ENCODE measurements at regions not wholly inside any gene's neighbourhood (a gene's known extent, or its start where the extent isn't known, plus 50 kb on each side); places are given as distances from the start of the nearest gene placed in this dataset.

- TF ChIP-seq, protein P1, sequence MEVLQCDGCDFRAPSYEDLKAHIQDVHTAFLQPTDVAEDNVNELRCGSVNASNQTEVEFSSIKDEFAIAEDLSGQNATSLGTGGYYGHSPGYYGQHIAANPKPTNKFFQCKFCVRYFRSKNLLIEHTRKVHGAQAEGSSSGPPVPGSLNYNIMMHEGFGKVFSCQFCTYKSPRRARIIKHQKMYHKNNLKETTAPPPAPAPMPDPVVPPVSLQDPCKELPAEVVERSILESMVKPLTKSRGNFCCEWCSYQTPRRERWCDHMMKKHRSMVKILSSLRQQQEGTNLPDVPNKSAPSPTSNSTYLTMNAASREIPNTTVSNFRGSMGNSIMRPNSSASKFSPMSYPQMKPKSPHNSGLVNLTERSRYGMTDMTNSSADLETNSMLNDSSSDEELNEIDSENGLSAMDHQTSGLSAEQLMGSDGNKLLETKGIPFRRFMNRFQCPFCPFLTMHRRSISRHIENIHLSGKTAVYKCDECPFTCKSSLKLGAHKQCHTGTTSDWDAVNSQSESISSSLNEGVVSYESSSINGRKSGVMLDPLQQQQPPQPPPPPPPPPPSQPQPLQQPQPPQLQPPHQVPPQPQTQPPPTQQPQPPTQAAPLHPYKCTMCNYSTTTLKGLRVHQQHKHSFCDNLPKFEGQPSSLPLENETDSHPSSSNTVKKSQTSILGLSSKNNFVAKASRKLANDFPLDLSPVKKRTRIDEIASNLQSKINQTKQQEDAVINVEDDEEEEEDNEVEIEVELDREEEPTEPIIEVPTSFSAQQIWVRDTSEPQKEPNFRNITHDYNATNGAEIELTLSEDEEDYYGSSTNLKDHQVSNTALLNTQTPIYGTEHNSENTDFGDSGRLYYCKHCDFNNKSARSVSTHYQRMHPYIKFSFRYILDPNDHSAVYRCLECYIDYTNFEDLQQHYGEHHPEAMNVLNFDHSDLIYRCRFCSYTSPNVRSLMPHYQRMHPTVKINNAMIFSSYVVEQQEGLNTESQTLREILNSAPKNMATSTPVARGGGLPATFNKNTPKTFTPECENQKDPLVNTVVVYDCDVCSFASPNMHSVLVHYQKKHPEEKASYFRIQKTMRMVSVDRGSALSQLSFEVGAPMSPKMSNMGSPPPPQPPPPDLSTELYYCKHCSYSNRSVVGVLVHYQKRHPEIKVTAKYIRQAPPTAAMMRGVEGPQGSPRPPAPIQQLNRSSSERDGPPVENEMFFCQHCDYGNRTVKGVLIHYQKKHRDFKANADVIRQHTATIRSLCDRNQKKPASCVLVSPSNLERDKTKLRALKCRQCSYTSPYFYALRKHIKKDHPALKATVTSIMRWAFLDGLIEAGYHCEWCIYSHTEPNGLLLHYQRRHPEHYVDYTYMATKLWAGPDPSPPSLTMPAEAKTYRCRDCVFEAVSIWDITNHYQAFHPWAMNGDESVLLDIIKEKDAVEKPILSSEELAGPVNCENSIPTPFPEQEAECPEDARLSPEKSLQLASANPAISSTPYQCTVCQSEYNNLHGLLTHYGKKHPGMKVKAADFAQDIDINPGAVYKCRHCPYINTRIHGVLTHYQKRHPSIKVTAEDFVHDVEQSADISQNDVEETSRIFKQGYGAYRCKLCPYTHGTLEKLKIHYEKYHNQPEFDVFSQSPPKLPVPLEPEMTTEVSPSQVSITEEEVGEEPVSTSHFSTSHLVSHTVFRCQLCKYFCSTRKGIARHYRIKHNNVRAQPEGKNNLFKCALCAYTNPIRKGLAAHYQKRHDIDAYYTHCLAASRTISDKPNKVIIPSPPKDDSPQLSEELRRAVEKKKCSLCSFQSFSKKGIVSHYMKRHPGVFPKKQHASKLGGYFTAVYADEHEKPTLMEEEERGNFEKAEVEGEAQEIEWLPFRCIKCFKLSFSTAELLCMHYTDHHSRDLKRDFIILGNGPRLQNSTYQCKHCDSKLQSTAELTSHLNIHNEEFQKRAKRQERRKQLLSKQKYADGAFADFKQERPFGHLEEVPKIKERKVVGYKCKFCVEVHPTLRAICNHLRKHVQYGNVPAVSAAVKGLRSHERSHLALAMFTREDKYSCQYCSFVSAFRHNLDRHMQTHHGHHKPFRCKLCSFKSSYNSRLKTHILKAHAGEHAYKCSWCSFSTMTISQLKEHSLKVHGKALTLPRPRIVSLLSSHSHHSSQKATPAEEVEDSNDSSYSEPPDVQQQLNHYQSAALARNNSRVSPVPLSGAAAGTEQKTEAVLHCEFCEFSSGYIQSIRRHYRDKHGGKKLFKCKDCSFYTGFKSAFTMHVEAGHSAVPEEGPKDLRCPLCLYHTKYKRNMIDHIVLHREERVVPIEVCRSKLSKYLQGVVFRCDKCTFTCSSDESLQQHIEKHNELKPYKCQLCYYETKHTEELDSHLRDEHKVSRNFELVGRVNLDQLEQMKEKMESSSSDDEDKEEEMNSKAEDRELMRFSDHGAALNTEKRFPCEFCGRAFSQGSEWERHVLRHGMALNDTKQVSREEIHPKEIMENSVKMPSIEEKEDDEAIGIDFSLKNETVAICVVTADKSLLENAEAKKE (CRISPR knock-in tag; IDR thresholded peaks at IDR 0.05): no peak
- TF ChIP-seq CTCF (conservative IDR thresholded peaks at IDR 0.05; ENCODE audit: low read depth in 2 of 2): no peak
- TF ChIP-seq ZNF114 (CRISPR knock-in tag; IDR thresholded peaks at IDR 0.05): no peak
- TF ChIP-seq EZH2 (IDR thresholded peaks at IDR 0.05; ENCODE audit: low read depth, unreplicated experiment): no peak
- TF ChIP-seq, protein P2, sequence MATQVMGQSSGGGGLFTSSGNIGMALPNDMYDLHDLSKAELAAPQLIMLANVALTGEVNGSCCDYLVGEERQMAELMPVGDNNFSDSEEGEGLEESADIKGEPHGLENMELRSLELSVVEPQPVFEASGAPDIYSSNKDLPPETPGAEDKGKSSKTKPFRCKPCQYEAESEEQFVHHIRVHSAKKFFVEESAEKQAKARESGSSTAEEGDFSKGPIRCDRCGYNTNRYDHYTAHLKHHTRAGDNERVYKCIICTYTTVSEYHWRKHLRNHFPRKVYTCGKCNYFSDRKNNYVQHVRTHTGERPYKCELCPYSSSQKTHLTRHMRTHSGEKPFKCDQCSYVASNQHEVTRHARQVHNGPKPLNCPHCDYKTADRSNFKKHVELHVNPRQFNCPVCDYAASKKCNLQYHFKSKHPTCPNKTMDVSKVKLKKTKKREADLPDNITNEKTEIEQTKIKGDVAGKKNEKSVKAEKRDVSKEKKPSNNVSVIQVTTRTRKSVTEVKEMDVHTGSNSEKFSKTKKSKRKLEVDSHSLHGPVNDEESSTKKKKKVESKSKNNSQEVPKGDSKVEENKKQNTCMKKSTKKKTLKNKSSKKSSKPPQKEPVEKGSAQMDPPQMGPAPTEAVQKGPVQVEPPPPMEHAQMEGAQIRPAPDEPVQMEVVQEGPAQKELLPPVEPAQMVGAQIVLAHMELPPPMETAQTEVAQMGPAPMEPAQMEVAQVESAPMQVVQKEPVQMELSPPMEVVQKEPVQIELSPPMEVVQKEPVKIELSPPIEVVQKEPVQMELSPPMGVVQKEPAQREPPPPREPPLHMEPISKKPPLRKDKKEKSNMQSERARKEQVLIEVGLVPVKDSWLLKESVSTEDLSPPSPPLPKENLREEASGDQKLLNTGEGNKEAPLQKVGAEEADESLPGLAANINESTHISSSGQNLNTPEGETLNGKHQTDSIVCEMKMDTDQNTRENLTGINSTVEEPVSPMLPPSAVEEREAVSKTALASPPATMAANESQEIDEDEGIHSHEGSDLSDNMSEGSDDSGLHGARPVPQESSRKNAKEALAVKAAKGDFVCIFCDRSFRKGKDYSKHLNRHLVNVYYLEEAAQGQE (IDR thresholded peaks at IDR 0.05; ENCODE audit: unreplicated experiment): no peak
- TF ChIP-seq EZH2phosphoT487 (IDR thresholded peaks at IDR 0.05; ENCODE audit: unreplicated experiment): no peak
These were observed 200.2 kb downstream of the RAD51AP2 start (continued) for GRCh38 chr2:17318013-17318412.

All from GM23338 (cell line).